ENCODE measurements at regions not wholly inside any gene's neighbourhood (a gene's known extent, or its start where the extent isn't known, plus 50 kb on each side); places are given as distances from the start of the nearest gene placed in this dataset.

DNA sequence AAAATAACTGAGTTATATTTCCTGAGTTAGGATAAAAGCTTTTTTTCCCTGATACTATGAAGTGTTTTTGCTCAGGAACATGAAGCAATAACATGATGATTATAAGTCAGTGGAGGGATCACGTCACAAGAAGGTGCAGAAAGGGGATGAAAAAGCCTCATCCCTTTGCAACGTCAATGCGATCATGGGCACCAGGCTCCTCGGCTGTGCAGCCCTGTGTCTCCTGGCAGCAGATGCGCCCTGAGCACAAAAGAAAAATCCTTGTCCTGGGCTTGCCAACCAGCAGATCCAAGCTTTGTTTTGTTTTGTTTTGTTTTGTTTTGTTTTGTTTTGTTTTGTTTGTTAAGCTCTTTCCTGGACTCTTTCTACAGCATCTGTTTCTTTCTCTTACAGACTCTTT lies 103.5 kb upstream of the PRSS1 start:
- TF ChIP-seq, protein P1, sequence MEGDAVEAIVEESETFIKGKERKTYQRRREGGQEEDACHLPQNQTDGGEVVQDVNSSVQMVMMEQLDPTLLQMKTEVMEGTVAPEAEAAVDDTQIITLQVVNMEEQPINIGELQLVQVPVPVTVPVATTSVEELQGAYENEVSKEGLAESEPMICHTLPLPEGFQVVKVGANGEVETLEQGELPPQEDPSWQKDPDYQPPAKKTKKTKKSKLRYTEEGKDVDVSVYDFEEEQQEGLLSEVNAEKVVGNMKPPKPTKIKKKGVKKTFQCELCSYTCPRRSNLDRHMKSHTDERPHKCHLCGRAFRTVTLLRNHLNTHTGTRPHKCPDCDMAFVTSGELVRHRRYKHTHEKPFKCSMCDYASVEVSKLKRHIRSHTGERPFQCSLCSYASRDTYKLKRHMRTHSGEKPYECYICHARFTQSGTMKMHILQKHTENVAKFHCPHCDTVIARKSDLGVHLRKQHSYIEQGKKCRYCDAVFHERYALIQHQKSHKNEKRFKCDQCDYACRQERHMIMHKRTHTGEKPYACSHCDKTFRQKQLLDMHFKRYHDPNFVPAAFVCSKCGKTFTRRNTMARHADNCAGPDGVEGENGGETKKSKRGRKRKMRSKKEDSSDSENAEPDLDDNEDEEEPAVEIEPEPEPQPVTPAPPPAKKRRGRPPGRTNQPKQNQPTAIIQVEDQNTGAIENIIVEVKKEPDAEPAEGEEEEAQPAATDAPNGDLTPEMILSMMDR (IDR thresholded peaks at IDR 0.05), result no peak
- TF ChIP-seq EP300 (IDR thresholded peaks at IDR 0.05), result no peak
